SW480 (cell line): ENCODE measurements at regions not wholly inside any gene's neighbourhood (a gene's known extent, or its start where the extent isn't known, plus 50 kb on each side); places are given as distances from the start of the nearest gene placed in this dataset.

Experiments used
- DNase-seq: peaks from one replicate; pipeline ENCODE4 v3.0.0-alpha.2; 2016; ENCODE audit warnings: low spot score

- no peak for DNase-seq
Measured at GRCh38 chr4:24666816-24667477, 82.6 kb upstream of the DHX15 start.

GRCh38 chr4:24668956-24669355 lies 84.6 kb upstream of the DHX15 start:
- no peak for DNase-seq

- no peak for DNase-seq
Measured at GRCh38 chr4:24669751-24670150, 85.4 kb upstream of the DHX15 start.

DNA sequence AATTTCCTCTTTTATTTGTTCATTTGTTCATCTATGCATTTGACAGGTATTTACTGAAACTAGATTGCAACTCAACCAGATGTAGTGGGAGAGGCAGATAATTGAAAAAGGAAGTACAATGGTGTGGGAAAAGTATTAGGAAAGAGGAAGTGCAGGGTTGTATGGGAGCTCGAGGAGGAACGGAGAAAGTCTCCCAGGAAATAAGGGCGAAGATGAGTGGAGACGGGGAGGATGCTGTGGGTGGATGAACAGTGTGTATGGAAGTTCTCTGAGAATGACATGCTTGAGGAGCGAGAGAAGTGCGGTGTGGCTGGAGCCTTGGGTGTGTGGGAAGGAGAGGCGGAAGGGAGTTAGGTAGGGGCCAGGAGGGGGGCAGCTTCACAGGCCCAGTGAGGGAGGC lies 87.5 kb upstream of the DHX15 start:
- no peak for DNase-seq

DNA sequence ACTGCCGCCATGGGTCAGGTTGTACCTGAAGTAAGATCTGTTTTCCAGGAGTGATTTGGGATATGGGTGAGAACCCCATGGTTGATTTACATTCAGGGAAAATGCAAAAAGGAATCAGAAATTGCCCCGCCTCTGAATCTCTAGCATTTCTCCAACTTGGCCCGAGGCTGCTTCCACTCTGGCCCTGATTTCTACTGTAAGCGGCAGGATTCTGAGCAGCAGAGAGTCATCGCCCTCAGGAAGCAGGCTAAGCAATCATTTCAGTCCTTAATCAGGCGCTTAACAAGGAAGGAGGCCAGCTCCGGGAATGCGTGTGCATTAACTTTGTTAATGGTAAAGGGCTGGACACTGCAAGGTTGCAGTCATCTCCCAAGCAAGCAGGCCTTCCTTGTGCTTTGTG lies 88.5 kb upstream of the DHX15 start:
- no peak for DNase-seq

- no peak for DNase-seq
Measured at GRCh38 chr4:24674279-24674678, 89.9 kb upstream of the DHX15 start.

GRCh38 chr4:24675721-24676389 lies 91.5 kb upstream of the DHX15 start:
- DNase-seq: no peak

DNA sequence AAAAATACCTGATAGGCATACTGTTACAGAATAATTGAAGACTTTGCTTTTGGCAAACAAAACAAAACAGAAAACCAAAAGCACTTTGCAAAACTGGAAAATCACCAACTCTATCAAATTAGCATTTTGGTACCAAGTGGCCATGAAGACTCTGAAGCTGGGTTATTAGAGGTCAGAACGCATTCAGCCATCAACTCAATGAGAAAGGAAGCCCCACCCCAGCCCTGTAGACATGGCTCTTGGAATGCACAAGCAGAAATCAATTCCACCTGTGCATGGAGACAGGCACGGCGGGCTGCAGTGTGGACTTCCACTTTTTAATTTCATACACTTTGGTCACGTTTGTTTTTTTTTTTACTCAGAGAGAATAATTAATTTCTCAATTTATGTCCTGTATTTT lies 93.6 kb upstream of the DHX15 start:
- no peak for DNase-seq

GRCh38 chr4:24680746-24681448 lies 96.5 kb upstream of the DHX15 start:
- no peak for DNase-seq

GRCh38 chr4:24683116-24683515 lies 98.8 kb upstream of the DHX15 start:
- DNase-seq: no peak

DNA sequence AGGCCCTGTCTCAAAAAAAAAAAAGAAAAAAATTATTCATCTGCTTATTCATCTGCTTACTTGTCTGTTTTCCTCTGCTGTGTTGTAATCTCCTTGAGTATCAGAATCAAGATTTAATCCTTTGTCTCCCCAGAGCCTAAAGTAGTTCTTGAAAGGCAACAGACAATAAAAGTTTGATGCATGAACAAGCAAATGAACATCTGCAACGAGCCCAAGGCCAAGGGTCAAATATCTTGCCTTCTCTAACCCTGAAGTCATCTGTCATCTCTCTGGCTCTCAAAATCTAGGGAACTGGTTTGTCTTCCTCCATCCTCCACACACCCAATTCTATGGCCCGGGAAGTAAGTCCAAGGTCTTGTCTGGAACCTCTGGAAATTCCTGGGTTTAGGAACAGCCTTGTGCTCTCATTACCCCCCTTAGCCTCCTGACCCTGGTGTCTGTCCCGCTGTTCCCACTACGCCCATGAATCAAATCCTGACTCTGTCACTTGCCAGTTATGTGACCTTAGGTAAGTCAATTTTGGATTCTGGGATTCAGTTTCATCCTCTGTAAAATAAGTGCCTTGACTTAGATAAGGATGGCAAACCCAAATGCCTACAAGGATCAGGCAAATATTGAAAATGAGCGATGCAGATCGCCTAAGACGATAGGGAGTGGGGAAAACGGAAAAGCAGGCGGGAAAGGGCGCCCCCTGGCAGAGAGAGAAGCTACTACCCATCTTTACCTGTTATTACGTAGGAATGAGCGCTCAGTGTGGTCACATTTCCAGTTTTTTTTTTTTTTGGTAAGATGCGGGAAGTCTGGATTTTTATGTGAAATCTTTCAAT lies 102.7 kb upstream of the DHX15 start:
- no peak for DNase-seq

- no peak for DNase-seq
Measured at GRCh38 chr4:24688453-24688852, 104.1 kb upstream of the DHX15 start.

- DNase-seq: no peak
Measured at GRCh38 chr4:24689212-24689611, 104.9 kb upstream of the DHX15 start.

GRCh38 chr4:24690436-24690835 lies 104.9 kb upstream of the SOD3 start:
- DNase-seq: no peak

GRCh38 chr4:24693636-24694035 lies 101.7 kb upstream of the SOD3 start:
- no peak for DNase-seq

DNA sequence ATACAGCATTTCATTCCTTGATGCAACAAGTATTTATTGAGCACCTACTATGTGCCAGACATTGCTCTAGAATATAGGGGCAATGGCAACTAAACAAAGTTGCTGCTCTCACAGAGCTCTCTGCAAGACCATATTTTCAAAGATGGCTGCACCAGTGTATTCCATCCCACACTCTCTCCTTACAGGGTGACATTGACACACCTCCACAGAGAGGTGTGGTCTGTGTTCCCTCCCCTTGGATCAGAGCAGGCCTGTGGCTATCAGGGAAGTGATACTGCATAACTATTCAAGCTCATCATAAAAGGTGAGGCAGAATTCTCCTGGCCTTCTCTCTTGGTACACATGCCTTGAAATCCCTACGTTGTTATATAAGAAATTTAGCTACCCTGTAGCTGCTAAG lies 95.3 kb upstream of the SOD3 start:
- DNase-seq: no peak

DNA sequence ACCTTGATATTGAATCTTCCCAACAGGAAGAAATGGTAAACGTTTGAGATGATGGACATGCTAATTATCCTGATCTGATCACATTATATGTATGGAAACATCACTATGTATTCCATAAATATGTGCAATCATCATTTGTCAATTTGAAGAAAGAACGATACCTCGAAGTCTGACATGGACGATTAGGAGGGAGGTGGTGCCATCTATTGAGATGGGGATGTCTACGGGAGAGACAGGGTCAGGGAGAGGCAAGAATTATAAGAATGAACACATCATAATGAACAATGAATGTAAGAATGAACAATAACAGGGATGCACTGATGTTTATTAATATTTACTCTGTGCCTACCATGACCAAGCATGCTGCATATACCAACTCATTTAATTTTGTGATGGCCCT lies 93.7 kb upstream of the SOD3 start:
- no peak for DNase-seq

DNA sequence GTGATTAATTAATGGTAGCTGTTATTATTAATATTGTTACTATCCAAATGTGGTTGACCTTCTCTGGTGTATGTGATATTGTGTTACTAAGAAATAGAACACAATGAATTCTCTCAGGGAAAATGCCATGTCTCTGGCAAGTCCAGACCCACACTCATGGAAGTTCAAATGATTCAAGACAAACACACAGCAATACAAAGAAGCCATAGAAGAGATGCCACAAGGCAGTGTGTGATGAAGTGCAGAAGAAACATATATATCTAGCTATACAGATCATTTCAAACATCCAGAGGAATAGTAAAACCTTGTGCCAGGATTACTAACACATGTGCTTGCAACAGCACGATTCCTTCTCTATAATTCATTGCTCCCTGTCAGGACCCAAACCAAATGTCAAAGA lies 93.1 kb upstream of the SOD3 start:
- no peak for DNase-seq

DNA sequence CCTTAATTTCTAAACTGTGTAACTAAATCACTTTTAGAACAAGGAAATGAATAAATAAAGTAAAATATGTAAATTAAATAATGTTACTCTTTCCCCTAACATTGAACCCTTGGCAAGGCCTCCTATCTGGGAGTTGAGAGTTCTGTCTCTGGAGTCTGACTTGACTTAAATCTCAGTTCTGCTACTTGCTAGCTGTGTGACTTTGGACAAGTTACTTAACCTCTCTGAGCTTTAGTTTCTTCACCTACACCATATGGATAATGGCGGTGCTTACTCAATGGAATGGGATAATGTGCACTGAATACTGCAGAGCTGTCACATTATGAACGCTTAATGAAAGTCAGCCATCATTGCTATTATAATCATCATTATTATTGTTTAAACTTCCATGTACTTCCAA lies 92.1 kb upstream of the SOD3 start:
- no peak for DNase-seq

GRCh38 chr4:24704149-24704548 lies 91.2 kb upstream of the SOD3 start:
- no peak for DNase-seq

DNA sequence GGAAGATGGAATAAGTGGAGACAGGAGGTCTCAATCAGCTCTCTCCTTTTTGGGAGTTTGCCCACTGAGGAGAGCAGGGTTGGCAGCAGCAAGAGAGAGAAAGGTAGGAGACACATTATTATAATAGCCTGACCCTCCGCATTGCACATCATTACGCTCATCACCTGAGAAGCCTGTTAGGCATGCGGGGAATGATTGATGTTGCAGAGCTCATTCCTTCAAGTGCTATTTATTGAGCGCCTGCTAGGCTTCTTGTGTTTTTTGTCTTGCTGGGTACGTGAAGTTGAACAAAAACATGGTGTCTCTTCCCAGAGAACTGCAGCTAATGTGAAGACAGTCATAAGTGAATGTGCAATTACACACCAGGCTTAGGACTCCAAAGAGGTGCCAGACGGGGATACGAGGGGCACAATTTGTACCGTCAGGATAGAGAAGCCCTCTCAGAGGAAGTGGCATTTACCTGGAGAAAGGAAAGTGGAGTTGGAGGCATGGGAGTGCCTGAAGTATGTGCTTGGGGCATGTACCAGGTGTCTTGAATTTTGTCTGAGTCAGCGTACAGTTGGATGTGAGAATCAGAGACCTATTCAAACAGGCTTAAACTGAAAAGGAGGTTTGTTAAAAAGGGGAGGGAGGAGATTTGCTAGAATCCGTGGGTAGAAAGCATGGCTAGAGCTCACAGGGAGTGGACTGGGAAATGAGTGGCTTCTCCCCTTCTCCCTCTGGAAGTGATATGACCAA lies 90.2 kb upstream of the SOD3 start:
- DNase-seq: no peak

DNA sequence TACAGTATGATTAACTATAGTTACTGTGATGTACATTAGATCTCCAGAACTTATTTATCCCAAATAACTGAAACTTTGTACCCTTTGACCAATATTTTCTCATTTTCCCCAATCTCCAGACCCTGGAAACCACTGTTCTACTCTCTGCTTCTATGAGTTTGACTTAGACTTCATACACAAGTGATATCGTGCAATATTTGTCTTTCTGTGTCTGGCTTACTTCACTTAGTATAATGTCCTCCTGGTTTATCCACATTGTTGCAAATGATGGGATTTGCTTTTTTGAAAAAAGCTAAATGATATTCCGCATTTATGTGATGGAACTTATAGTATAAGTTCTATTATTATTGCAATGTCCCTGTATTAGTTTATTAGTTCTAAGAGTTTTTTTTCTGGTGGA lies 81.8 kb upstream of the SOD3 start:
- DNase-seq: no peak
